Right kidney (tissue), 1 donor: ENCODE measurements at regions not wholly inside any gene's neighbourhood (a gene's known extent, or its start where the extent isn't known, plus 50 kb on each side); places are given as distances from the start of the nearest gene placed in this dataset.
"Not testable (repeated sequence)": the region's sequence is repeated elsewhere in the genome, so short reads cannot be mapped to it uniquely, and the experiment has no call there.

Experiments
- DNase-seq: peaks from one replicate; pipeline ENCODE4 v3.0.0-alpha.2; 2016

- no peak for DNase-seq
Measured at GRCh38 chr14:104230946-104231345, 92.6 kb downstream of the KIF26A start.

GRCh38 chr14:104232070-104232484, 93.7 kb downstream of the KIF26A start:
- no peak for DNase-seq

- not testable (repeated sequence) for DNase-seq
Measured at GRCh38 chr14:104234007-104234786, 95.8 kb downstream of the KIF26A start.

- no peak for DNase-seq
Measured at GRCh38 chr14:104235686-104236085, 97.3 kb downstream of the KIF26A start.

GRCh38 chr14:104237651-104238423, 99.5 kb downstream of the KIF26A start:
- DNase-seq = no peak

- DNase-seq = no peak
Measured at GRCh38 chr14:104238424-104239184, 100.2 kb downstream of the KIF26A start.

- DNase-seq = no peak
Measured at GRCh38 chr14:104239185-104239775, 100.9 kb downstream of the KIF26A start.

GRCh38 chr14:104239861-104240301, 101.5 kb downstream of the KIF26A start:
- DNase-seq = no peak

- DNase-seq = no peak
Measured at GRCh38 chr14:104240434-104241157, 102.2 kb downstream of the KIF26A start.

- DNase-seq = no peak
Measured at GRCh38 chr14:104243200-104243599, 104.8 kb downstream of the KIF26A start.

- no peak for DNase-seq
Measured at GRCh38 chr14:104244221-104245011, 106.0 kb downstream of the KIF26A start.

GRCh38 chr14:104245075-104245474, 106.7 kb downstream of the KIF26A start:
- DNase-seq = no peak

- DNase-seq = no peak
Measured at GRCh38 chr14:104245723-104246122, 107.3 kb downstream of the KIF26A start.

- no peak for DNase-seq
Measured at GRCh38 chr14:104246401-104247335, 108.3 kb downstream of the KIF26A start.

- DNase-seq = no peak
Measured at GRCh38 chr14:104247336-104248202, 109.2 kb downstream of the KIF26A start.

- no peak for DNase-seq
Measured at GRCh38 chr14:104248203-104249055, 110.0 kb downstream of the KIF26A start.

- no peak for DNase-seq
Measured at GRCh38 chr14:104249089-104249488, 110.7 kb downstream of the KIF26A start.

- DNase-seq = no peak
Measured at GRCh38 chr14:104249706-104250105, 111.3 kb downstream of the KIF26A start.
